Right lung (tissue), 2 donors: ENCODE measurements at regions not wholly inside any gene's neighbourhood (a gene's known extent, or its start where the extent isn't known, plus 50 kb on each side); places are given as distances from the start of the nearest gene placed in this dataset.

ENCODE experiments used
- DNase-seq, 2 donors: peaks; one replicate each; pipeline ENCODE4 v3.0.0-alpha.2; 2013

DNA sequence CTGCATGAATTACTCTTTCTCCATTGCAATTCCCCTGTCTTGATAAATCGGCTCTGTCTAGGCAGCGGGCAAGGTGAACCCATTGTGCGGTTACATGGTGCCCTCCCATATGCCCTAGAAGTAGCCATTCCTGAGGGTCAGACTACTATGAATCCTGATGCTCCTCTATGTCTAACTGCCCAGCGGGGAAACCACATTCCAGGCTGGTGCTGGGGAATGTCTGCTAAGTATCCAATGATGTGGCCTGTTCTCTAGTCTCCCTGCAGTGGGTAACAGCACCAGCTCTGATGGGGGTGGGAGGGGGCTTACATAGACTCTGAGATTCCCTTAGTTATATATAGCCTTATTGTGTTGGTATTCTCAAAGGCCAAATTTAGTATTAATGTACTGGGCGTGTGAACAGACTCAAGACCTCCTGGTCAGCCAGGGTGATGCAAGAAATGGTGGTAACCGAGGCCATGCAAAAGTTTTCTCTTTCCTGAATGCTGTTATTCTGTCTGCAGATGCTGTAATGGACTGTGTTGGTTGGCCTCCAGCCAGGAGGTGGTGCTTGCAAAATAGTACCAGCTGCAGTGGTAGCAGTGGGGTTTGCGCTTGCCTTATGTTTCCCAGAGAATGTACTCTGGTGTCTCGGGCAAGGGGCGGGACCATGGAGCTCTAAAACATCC is 564.8 kb upstream of the SLITRK1 start:
- no peak for DNase-seq

DNA sequence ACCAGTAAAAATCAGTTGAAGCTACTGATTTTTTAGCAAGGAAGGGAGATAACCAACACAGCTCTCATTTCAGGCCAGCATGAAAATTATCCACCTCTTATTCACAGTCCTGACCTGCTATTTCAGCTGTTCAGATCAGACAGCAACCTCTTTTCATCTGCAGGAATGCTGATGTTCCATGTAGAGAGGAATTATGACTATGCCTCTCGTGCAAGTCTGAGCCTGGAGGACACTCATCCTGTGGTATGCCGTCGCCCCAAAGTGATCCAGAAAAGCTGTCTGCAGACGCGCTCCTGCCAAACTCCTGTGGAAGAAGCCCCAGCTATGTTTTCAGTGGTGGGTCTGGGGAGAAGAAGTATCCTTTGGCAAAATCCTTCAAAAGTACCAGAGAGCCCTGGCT is 563.5 kb upstream of the SLITRK1 start:
- no peak for DNase-seq

DNA sequence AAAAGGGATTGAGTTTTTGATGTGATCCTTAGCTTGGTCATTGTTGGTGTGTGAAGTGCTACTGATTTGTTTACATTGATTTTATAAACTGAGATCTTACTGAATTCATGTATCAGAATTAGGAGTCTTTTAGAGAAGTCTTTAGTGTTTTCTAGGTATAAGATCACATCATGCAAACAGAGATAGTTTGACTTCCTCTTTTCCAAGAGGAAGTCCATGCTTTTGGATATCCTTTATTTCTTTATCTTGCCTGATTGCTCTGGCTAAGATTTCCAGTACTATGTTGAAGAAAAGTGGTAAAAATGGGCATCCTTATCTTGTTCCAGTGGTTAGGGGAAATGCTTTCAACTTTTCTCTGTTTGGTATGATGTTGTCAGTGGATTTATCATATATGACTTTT is 561.2 kb upstream of the SLITRK1 start:
- no peak for DNase-seq

DNA sequence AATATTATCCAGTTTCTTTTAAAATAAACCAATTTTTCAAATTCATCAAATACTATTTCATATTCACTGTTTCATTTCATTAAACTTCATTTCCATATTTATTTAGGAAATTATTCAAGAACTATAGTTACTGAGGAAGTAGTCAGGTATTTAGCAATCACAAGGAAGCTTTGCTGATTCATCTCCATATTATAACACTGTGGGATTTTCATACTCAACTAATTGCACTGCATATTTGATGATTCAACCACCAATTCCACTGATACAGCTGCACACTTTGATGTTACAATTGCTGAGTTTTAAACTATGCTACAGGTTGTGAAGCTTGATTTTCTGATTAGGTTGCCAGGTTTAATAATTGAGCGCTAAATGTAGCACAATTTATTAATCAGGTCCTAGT is 556.8 kb upstream of the SLITRK1 start:
- no peak for DNase-seq

DNA sequence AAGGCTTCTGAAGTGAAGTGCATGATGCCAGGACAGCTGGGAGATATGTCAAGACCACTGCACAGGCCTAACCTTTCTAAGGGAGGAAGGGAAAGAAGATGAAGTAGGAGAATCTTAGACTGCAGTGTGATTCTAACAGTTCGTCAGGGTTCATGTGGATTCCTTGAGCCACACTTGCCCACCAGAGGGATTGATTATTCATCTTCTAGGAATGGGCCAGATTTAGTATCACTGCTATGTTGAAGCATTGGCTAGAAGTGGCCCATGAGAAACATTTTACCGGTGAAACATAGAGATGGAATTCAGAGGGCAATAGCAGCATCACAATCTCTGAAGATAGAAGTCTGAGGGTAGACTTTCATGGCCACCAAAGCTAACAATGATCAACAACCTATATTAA is 550.8 kb upstream of the SLITRK1 start:
- no peak for DNase-seq

GRCh38 chr13:84431646-84432045 is 549.4 kb upstream of the SLITRK1 start:
- DNase-seq, result no peak

DNA sequence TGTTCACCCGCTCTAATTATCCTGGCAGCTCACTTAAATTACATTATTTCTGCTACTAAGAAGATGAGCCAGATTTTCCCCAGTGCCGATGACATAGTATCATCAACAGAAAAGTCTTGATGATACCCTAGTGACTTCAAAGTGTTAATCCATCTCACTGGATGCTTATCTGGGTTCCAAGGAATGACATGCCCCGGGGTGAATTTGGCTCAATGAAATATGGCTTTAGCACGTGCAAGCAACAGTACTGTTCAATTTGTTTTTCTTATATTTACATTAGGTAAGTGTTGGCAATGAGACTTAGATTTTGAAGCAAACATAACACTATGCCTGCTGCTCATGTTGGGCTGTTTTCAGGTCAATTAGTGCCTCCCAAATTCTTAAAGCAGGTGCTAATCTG is 548.2 kb upstream of the SLITRK1 start:
- no peak for DNase-seq

- DNase-seq, result no peak
Observed at GRCh38 chr13:84430015-84430414, 547.7 kb upstream of the SLITRK1 start.

- DNase-seq, result no peak
Observed at GRCh38 chr13:84418041-84418440, 535.8 kb upstream of the SLITRK1 start.

DNA sequence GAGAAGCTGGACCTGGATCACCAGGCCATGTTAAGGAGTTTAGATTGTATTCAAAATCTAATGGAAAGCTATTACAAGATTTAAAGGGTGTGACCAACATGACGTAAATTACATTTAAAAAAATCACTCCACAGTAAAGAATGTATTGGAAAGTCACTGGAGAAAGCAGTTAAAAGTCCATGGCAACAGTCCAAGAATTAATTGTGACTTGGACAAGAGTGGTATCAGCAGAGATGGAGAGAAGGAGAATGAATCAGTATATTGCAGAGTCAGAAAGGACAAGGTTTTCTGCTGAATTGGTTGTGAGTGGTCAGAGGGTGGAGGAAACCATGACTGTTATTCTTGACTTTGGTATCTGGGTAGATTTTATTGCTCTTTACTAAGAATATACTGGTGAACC is 535.1 kb upstream of the SLITRK1 start:
- DNase-seq, result no peak

DNA sequence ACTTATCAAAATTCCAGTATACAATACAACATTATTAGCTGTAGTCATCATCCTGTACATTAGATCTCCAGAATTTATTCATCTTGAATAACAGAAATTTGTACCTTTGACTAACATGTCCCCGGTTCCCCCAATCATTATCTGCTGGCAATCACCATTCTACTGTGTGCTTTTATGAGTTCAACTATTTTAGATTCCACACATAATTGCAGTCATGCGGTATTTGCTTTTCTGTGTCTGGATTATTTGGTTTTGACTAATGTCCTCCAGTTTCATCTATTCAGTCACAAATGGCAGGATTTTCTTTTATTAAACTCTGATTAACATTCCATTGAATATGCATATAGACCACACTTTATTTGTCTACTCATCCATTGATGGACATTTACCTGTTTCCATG is 530.7 kb upstream of the SLITRK1 start:
- no peak for DNase-seq

DNA sequence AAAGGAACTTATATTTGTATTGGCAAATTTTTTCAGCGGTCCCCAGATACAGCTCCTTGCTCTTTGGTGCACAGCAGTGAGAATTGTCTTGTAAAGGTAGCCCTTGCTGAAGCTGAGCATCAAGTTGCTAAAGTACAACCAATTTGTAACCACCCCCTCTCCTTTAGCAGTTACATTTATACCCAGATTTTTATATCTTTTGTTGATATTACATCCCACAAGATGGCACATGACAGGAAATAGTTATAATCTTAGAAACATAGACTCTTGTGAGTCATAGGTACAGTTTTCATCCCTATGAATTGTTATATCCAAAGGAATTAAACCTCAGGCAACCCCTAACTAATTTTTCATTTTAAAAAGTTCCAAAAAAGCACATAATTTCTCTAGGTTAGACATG is 523.0 kb upstream of the SLITRK1 start:
- DNase-seq, result no peak

DNA sequence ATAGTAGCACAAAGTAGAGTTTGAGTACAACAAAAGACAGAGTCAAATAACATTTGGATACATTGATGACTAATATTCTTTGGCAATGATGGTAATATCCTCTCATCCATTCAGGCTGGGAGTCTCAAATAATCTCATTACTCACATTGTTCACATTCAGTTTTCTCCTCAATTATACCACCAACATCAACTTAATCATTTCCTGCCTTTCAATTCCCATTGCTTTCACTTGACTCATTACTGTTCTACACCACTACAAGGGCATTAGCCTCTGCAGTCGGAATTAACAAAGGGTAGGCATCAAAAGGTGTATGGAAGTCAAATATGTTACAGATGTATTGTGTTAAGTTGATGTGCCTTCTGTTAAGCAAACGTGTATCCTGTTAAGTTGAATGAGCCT is 518.4 kb upstream of the SLITRK1 start:
- no peak for DNase-seq

- no peak for DNase-seq
Observed at GRCh38 chr13:84399320-84400085, 517.2 kb upstream of the SLITRK1 start.

GRCh38 chr13:84393981-84394625 is 511.8 kb upstream of the SLITRK1 start:
- no peak for DNase-seq

DNA sequence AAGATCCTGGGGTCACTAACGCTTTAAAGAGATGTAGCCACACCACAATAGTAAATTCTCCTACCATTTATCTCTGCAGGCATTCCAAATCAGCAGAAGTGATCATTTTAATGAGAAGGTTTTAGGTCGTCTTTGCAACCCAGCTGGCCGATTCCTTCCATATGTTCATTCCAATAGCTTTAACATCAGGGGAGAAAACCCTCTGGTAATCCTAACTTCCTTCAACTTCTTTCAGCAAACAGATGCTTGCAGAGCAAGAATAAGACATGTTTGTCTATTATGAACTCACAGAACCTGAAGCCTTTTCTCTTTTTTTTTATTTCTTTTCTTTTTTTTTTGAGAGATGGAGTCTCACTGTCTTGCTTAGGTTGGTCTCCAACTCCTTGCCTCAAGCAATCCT is 498.6 kb upstream of the SLITRK1 start:
- DNase-seq, result no peak

- DNase-seq, result no peak
Observed at GRCh38 chr13:84377106-84377505, 494.8 kb upstream of the SLITRK1 start.

GRCh38 chr13:84366506-84366905 is 484.2 kb upstream of the SLITRK1 start:
- DNase-seq, result no peak

DNA sequence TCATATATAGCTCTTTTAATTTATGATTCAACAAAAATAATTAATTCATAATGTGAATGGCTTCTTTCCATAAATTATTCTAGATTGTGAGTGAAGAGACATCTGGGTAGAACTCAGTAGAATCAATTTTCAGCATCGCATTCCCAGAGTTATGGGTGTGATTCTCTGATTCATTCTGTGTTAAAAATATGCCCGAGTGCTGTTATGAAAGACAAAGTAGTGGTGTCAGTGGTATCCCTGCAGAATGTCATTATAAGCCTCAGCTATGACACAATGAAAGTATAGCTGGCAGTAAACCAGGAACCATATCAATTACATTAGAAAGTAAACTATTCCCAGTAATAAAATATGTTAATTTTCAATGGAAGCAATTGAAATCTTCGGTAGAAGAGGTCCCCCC is 480.5 kb upstream of the SLITRK1 start:
- DNase-seq, result no peak

DNA sequence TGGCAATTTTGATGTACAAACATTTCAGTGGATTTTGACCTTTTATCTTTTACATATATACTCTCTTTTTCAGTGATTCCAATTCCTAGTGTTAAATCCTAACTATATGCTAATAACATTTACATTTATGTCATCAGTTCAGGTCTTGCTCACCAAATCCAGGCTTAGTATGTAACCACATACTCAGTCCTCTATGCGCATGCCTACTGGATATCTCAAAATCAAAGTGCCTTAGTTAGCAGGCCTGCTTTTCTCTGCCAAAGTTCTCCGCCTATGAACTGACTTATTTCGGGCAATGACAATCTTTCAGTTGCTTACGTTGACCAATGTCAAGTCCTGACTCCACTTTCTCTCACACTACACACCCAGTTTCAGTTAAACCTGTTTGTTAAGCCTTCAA is 478.5 kb upstream of the SLITRK1 start:
- DNase-seq, result no peak

- DNase-seq, result no peak
Observed at GRCh38 chr13:84358601-84359000, 476.3 kb upstream of the SLITRK1 start.

GRCh38 chr13:84352946-84353345 is 470.7 kb upstream of the SLITRK1 start:
- no peak for DNase-seq

DNA sequence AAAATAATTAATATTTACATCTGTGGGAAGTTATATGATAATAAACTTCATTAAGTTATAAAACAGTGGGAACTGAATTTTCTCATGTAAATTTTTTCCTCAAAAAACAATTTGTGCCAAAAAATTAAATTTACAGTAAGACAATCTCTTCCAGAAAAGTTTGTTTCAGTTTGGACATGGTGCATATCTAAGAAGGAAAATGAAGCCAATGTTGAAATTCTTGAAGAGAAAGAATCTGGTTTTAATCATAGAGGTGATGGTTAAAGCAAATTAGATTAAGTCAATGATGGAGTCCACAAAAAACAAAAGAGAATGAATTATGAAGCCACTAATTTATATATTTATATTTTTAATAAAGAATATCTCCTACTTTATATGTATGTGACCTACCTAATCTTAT is 457.2 kb upstream of the SLITRK1 start:
- DNase-seq, result no peak
